ENCODE measurements at regions not wholly inside any gene's neighbourhood (a gene's known extent, or its start where the extent isn't known, plus 50 kb on each side); places are given as distances from the start of the nearest gene placed in this dataset.

DNA sequence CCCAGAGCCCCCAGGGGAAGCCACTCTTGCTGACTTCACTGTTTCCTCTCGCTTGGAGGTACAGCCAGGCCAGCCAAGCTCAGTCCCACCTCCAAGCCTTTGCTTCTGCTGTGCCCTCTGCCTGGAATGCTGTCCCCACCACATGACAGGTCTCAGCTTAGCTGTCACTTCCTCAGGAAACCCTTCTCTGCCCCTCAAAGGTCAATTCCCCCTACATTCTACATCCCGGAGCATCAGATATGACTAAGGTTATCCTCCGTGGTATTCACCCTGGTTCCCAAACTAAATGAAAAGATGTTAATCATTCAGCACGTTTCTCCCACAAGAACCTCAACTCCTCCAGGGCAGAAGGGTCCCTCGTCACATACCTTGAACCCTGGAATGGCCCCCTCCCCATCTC lies 53.5 kb downstream of the PTPRS start:
- no peak overlapping the region for H3K9ac ChIP-seq (ENCODE audit: extremely low read depth, low read length, poor library complexity, severe bottlenecking)
- no peaks in the 10 kb centered on the region for H3K9me3 ChIP-seq (ENCODE audit: control insufficient read depth, low read length)
- peaks cover 17% of the 10 kb centered on the region for H3K36me3 ChIP-seq (ENCODE audit: control insufficient read depth, insufficient read depth, low read length)
- TF ChIP-seq CTCF (conservative IDR thresholded peaks at IDR 0.05), result no peak
- Mint-ChIP-seq H3K9me3 (no peaks in the 10 kb centered on the region), H3K4me3 (no peak overlapping the region), H3K27ac (no peak overlapping the region), H3K36me3 (ENCODE audit: low read depth) (peaks cover 35% of the 10 kb centered on the region), H3K4me1 (peaks cover 8% of the 10 kb centered on the region), H3K27me3 (ENCODE audit: insufficient read depth) (no peaks in the 10 kb centered on the region)
- DNase-seq, result no peak
- no peak overlapping the region for H3K27ac ChIP-seq (ENCODE audit: low read depth, low read length)
- no peak overlapping the region for H3K4me3 ChIP-seq (ENCODE audit: low read length)
- no peaks in the 10 kb centered on the region for H3K27me3 ChIP-seq (ENCODE audit: control insufficient read depth, insufficient read depth, low read length, poor library complexity, severe bottlenecking)
- H3K4me1 ChIP-seq (ENCODE audit: control insufficient read depth, insufficient read depth, low read length), result no peaks in the 10 kb centered on the region
- 91 to 100% methylated on average over 1 to 5 of the region's 5 CpGs for WGBS, 2 experiments (ENCODE audit: insufficient coverage in 1 of 2, insufficient read length in 1 of 2)

DNA sequence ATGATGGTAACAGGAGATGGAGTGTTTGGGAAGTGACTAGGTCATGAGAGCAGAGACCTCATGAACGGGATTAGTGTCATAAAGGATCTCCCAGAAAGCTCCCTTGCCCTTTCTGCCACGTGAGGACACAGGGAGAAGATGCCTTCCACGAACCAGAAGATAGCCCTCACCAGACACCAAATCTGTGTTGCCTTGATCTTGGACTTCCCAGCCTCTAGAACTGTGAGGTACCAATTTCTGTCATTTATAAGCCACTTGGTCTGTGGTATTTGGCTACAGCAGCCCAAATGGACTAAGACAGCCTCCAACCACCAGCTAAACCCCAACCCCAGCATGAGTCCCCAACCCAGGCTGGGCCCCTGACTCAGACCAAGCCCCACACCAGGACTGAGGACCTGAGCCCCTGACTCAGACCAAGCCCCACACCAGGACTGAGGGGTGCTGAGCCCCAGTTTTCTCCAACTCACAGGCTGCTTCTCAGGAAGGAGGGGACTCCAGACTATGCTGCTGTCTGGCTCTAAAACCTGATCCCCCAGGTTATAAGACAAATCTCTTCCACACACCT lies 54.1 kb downstream of the PTPRS start:
- peaks cover 39% of the 10 kb centered on the region for H3K36me3 Mint-ChIP-seq (ENCODE audit: low read depth)
- H3K9ac ChIP-seq (ENCODE audit: extremely low read depth, low read length, poor library complexity, severe bottlenecking), result no peak overlapping the region
- H3K9me3 Mint-ChIP-seq, result no peaks in the 10 kb centered on the region
- H3K27me3 Mint-ChIP-seq (ENCODE audit: insufficient read depth), result no peaks in the 10 kb centered on the region
- DNase-seq, result no peak
- no peaks in the 10 kb centered on the region for H3K27me3 ChIP-seq (ENCODE audit: control insufficient read depth, insufficient read depth, low read length, poor library complexity, severe bottlenecking)
- H3K4me1 ChIP-seq (ENCODE audit: control insufficient read depth, insufficient read depth, low read length), result no peaks in the 10 kb centered on the region
- no peaks in the 10 kb centered on the region for H3K9me3 ChIP-seq (ENCODE audit: control insufficient read depth, low read length)
- H3K4me1 Mint-ChIP-seq, result peaks cover 2% of the 10 kb centered on the region
- H3K4me3 ChIP-seq (ENCODE audit: low read length), result no peak overlapping the region
- H3K27ac Mint-ChIP-seq, result no peak overlapping the region
- TF ChIP-seq CTCF (conservative IDR thresholded peaks at IDR 0.05), result no peak
- 95 to 100% methylated on average over 3 of the region's 3 CpGs for WGBS, 2 experiments (ENCODE audit: insufficient coverage in 1 of 2, insufficient read length in 1 of 2)
- H3K36me3 ChIP-seq (ENCODE audit: control insufficient read depth, insufficient read depth, low read length), result peaks cover 17% of the 10 kb centered on the region
- no peak overlapping the region for H3K4me3 Mint-ChIP-seq
- no peak overlapping the region for H3K27ac ChIP-seq (ENCODE audit: low read depth, low read length)

GRCh38 chr19:5285955-5286354 lies 54.7 kb downstream of the PTPRS start:
- WGBS, 2 experiments (ENCODE audit: insufficient coverage in 1 of 2, insufficient read length in 1 of 2), result 91 to 97% methylated on average over 10 to 14 of the region's 15 CpGs
- no peak for TF ChIP-seq CTCF (conservative IDR thresholded peaks at IDR 0.05)
- no peak overlapping the region for H3K4me3 ChIP-seq (ENCODE audit: low read length)
- peaks cover 17% of the 10 kb centered on the region for H3K36me3 ChIP-seq (ENCODE audit: control insufficient read depth, insufficient read depth, low read length)
- no peaks in the 10 kb centered on the region for H3K4me1 ChIP-seq (ENCODE audit: control insufficient read depth, insufficient read depth, low read length)
- Mint-ChIP-seq H3K9me3 (no peaks in the 10 kb centered on the region), H3K36me3 (ENCODE audit: low read depth) (peaks cover 43% of the 10 kb centered on the region), H3K4me3 (no peak overlapping the region), H3K27me3 (ENCODE audit: insufficient read depth) (no peaks in the 10 kb centered on the region), H3K4me1 (no peaks in the 10 kb centered on the region), H3K27ac (no peak overlapping the region)
- H3K27me3 ChIP-seq (ENCODE audit: control insufficient read depth, insufficient read depth, low read length, poor library complexity, severe bottlenecking), result no peaks in the 10 kb centered on the region
- H3K9me3 ChIP-seq (ENCODE audit: control insufficient read depth, low read length), result no peaks in the 10 kb centered on the region
- H3K27ac ChIP-seq (ENCODE audit: low read depth, low read length), result no peak overlapping the region
- no peak for DNase-seq
- no peak overlapping the region for H3K9ac ChIP-seq (ENCODE audit: extremely low read depth, low read length, poor library complexity, severe bottlenecking)
